GM18858 (cell line): ENCODE measurements at regions not wholly inside any gene's neighbourhood (a gene's known extent, or its start where the extent isn't known, plus 50 kb on each side); places are given as distances from the start of the nearest gene placed in this dataset.

Source experiments
- ATAC-seq: cut with Tn5 transposase; IDR thresholded peaks from one replicate; pipeline ENCODE4 v1.9.1; 2021; ENCODE audit not compliant: unreplicated experiment

DNA sequence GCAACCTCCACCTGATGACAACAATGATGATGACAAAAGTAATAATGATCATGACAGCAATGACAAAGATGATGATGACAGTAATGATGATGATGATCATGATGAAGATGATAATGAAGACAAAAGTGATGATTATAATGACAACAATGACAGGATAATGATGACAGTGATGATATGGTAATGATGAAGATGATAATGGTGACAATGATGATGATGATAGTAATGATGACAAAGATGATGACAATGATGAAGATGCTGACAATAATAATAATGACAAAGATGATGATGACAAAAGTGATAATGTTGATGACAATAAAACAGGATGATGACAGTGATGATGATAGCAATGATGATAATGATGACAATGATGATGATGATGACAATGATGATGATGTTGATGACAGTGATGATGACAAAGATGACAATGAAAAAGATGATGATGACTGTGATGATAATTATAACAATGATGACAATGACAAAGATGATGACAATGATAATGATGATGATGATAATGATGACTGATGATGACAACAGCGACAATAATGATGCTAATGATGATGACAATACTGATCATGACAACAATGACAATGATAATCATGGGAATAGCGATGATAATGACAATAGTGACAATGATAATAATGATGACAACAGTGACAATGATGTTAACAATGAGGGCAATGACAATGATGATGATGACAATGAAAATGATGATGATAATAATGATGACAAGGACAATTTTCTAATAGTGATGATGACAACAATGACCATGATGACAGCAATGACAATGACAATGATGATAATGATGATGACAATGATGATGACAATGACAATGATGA lies 1106.5 kb upstream of the AUTS2 start:
- ATAC-seq = no peak

DNA sequence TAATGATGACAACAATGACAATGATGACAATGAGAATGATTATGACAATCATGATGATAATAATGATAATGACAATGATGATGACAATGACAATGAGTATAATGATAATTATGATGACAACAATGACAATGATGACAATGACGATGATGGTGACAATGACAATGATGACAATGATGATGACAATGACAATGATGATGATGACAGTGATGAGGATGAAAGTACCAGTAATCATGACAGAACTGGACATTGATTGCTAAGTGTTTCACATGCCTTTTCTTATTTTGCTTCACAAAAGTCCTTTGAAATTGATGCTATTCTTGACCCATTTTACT lies 1106.0 kb upstream of the AUTS2 start:
- no peak for ATAC-seq

DNA sequence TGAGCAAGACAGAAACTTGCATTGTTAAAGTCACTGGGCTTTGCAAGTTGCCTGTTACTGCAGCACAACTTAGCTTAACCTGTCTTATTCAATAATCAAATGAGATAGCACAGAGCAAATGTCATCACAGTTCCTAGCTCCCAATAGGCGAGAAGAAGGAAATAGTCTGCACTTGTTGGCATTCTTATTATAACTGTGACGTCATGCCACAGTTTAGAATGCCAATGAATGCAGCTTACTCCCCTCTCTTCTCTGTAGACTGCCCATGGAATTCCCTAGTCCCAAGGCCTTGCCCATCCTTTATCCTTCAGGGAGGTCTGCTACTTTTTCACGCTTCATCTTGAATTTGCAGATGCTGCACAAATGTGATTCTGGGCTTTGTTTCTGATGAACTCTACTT lies 1094.9 kb upstream of the AUTS2 start:
- no peak for ATAC-seq

DNA sequence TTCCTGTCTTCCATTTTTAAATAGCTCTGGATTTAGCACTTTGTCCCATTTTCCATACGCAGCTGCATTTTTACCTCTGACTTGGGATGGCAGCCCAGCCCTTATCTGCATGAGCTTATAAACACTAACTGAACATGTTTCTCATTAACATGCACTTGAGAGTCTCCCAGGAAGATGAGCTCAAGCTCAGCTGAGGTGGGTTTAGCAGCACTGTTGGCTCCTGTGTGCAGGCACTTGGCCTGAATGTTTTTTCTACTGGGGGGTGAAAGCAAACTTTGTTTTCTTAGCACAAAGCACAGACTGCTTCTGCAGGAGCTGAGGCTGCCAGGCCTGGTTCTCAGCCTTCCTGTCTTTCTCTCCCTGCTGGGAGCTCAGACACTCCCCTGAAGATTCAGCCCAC lies 1093.6 kb upstream of the AUTS2 start:
- no peak for ATAC-seq

DNA sequence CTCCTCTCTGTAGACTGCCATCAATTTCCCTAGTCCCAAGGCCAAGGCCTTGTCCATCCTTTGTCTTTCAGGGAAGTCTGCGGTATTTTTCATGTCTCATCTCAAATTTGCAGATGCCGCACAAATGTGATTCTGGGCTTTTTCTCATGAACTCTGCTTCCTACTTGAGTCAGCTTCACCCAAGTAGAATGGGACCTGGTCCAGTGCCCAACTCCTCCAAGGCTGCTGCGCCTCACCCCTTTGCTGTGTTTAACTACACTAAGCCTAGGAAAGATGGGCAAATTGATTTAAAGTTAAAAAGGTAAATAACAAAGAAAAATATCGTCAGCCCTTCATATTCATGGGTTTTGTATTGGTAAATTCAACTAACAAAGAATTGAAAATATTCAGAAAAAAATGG lies 1092.6 kb upstream of the AUTS2 start:
- ATAC-seq = no peak

DNA sequence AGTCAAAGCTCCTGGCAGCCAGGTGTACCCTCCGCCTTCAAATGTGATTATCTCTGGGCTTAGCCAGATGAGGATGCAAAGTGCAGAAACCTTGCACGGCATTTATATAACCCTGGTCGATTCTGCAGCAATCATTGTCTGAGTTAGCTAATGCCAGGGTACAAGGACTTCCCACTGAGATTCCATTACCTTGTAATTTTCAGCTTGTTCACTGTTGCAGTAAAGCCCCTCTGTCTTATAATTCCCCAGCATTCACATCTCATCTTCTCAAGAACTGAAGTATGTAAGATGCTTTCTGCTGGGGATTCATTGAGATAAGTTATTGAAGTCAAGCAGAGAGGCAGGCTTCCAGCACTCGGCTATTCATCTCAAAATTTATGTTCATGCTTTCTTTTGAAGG lies 1090.6 kb upstream of the AUTS2 start:
- ATAC-seq = no peak

DNA sequence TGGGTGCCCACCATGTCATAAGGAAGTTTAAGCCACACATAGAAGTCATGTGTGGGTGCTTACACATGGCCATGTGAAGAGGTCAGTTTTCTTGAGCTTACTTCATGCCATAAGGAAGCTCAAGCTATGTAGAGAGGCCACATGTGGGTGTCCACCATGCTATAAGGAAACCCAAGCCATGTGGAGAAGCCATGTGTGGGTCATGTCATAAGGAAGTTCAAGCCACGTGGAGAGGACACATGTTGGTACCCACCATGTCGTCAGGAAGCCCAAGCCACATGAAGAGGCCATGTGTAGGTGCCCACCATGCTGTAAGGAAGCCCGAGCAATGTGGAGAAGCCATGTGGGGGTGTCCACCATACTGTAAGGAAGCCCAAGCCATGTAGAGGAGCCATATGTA lies 1089.2 kb upstream of the AUTS2 start:
- no peak for ATAC-seq

DNA sequence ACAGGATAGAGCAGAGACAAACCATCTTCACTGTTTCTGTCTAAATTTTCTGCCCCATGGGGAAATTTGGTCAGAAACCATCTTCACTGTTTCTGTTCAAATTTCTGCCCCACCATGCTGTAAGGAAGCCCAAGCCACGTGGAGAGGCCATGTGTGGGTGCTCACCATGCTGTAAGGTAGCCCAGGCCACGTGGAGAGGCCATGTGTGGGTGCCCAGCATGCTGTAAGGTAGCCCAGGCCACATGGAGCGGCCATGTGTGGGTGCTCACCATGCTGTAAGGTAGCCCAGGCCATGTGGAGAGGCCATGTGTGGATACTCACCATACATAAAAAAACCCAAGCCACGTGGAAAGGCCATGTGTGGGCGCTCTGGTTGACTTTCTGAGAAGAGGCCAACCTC lies 1088.7 kb upstream of the AUTS2 start:
- ATAC-seq = no peak

DNA sequence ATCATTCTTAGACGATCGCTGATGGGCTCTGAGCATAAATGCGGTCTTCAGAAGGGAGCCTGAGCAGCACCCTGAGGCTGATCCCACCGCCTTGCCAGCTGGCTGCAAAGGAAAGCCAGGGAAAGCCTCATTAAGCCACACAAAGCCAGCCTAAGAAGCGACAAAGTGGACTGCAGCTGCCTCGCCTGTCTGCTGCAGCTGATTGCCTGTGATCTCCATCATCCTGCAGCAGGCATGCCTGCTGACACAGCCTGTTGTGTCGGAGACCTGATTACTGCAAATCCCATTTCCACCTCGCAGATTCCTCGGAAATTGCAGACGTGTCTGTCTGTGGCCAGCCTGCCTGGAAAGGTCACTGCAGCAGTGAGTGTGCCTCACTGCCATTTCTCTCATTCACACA lies 1087.0 kb upstream of the AUTS2 start:
- no peak for ATAC-seq

DNA sequence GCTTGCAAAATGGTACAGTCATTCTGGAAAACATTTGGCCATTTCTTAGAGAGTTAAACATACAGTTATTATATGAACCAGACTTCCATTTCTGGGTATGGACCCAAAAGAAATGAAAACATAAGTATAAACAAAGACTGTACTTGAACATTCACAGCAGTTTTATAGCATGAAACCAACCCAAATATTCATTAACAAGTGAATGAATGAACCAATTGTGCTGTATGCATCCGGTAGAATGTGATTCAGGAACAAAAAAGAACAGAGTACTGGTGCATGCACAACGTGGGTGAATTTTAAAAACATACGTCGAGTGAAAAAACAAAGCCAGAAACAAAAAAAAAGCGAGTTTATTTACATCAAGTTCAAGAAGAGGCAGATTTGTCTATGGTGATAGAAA lies 1085.8 kb upstream of the AUTS2 start:
- ATAC-seq = no peak

DNA sequence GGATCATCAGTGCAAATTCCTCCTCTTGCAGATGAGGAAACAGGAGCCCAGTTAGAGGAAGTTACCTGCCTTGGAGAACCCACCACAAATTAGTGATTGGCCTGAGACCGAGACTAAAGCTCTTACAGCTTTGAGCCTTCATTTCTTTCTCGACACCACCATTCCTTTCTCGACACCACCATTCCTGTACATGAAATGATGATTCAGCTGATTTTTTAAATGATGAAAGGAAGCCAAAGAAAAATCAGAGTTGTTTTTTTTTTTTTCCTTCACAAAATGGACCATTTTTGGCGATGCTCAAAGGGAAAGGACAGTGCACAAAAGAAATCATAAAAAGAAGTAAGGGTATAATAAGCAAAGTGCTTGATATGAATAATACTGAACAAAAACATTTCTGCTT lies 1080.2 kb upstream of the AUTS2 start:
- no peak for ATAC-seq

DNA sequence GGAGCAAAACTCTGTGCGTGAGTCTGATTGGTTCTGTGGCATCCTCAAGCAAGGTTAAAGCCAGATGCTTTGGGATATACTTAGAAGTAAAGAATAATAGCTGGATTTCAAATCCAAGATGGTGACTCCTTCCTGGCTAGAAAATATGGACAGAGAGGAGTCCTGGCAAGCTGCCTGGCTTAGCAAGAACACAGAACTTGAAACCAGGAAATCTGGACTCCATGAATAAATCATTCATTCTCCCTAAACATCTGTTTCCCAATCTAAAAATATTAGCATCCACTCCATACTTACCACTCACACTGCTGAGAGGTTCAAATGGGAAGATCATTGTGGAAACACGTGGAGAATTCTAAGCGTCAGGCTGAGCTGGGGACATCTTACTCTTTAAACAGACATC lies 1074.1 kb upstream of the AUTS2 start:
- no peak for ATAC-seq

DNA sequence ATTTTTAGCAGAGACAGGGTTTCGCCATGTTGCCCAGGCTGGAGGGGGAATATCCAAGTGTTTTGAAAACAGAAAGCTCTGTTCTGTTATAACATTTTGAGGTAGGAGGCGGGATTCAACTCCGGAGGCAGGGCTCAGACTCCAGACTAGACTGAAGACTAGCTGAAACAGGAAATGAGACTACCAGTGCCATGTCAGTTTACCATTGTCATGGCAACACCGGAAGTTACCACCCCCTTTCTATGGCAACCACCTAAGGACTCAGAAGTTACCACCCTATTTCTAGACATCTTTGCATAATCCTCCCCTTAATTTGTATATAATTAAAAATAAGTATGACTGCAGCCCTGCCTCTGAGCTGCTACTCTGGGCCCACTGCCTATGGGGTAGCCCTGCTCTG lies 1069.1 kb upstream of the AUTS2 start:
- no peak for ATAC-seq

DNA sequence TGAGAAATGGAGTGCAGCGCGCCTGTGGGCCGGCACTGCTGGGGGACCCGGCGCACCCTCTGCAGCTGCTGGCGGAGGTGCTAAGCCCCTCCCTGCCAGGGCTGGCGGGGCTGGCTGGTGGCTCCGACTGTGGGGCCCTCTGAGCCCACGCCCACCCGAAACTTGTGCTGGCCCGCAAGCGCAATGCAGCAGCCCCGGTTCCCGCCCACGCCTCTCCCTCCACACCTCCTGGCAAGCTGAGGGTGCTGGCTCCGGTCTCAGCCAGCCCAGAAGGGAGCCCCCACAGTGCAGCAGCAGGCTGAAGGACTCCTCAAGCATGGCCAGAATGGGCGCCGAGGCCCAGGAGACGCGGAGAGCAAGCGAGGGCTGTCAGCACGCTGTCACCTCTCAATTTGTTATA lies 1063.0 kb upstream of the AUTS2 start:
- no peak for ATAC-seq

DNA sequence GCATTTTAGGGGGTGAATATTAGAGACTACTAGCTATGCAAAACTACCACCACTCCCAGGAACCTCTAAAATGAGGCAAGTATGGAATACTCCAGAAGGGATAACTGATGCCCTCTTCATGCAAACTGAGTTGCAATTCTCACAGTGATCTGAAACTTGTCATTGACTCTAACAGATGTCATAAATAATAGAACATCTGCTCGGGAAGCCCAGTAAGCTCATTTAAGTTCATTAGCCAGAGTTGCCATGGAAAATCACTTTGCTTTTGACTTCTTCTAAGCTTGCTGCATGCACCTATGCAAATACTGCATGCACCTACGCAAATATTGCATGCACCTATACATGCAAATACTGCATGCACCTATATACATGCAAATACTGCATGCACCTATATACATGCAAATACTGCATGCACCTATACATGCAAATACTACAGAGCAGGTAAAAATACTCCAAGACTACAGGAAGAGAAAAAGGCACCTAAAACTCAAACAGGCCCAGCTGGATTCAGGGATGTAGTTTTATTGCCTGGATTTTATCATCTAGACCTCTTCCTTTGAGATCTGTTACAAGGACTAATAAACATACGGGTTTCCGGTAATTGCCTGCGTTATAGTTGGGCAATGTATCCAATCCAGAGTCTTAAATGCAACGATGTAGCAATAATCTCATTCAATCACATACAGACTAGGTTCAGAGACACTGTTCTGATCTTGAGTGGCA lies 1061.1 kb upstream of the AUTS2 start:
- no peak for ATAC-seq

DNA sequence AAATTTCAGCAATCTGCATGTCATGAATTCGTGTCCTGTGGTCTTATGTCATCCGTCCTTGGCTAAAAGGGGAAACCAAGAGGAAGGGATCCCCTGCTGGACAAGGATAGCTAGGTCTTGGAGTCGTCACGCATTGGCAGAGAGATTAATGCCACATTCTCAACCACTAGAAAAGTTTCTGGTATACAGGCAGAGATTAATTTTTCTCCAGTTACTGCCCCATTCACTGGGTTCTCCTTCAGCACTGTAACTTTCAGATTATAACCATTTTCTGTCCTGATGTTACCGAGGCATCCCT lies 1060.6 kb upstream of the AUTS2 start:
- ATAC-seq = no peak

DNA sequence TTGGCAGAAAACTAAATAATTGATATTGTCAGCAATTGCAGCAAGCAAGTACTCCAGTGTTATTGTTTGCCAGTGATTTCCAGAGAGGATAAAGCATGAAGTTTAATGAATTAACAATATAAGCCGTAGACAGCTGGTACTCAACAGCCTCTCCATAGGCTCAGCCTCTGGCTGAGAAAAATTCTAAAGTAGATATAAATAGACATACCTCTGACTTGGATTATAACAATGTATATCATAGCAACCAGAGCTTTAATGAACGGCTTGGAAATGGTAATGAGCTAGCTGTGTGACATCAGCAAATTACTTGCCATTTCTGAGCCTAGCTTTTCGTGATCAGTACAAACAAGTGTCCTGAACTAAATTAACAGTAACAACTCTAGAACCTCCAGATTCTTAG lies 1055.4 kb upstream of the AUTS2 start:
- ATAC-seq = no peak

DNA sequence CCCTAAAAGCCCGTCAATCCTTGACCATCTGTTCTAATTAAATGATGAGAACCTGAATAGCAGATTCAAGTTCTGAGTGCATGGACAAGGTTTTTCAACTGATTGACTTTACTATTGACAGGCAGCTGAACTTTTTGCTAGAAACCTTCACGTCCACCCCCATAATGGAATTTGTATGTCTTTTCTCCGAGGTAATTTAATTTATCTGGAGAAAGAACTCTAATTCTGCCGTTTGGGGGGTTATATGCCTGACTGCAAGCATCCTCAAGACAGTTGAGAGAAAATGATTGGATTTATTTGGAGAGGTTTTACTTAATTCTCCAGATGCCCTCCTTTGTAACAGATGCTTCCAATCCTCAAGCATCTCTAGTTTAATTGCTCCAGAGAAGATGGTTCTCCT lies 1053.4 kb upstream of the AUTS2 start:
- no peak for ATAC-seq

DNA sequence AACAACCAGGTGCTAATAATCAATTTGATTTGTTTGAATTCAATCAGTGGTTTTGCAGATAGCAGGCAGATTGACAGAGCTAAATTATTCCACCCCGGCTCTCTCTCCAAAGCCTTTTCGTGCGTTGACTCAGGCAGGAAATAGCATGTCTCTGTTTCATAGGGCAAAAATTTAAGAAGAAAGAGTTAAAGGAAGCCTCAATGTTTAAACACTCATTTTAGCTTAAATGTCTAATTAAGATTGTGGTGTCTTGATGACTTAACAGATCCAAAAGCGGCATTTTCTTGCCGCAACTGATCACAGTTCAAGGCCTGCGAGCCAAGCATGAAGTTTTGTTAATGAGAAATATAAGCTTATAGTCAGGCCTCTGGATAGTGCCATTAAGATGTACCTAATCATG lies 1051.1 kb upstream of the AUTS2 start:
- ATAC-seq = no peak

DNA sequence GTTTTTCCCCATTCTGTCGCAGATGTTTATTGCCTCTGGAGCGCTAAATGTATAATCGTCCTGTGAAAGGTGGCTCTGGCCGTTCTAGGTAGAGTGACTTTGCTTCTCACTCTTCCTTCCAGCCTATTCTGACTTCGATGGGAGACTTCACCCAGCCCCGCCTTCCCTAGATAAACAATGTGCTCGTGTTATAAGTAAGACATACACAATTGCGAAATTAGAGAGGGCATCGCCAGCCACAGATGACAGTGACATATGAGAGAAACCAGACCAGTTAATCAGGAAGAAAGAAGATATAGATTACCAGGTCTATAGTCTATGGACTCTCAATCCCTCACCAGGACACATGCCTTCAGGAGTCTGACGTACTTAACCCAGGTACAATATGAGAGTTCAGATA lies 1050.5 kb upstream of the AUTS2 start:
- no peak for ATAC-seq

DNA sequence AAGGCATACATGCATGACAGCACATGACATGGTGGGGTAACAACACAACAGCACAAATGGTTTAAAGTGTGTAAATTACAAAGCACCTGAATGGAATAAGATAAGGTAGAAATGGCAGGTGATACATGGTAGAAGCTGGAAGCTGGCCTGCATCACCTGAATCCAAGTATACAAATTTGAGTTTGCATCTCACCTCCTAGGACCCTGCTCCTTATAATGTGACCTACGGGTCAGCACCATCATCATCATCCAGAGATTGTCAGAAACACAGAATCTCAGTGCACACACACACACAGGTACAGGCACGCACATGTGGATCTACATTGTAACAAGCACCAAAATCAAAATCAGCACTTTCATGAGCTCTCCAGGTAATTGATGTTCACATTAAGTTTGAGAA lies 1048.2 kb upstream of the AUTS2 start:
- ATAC-seq = no peak

DNA sequence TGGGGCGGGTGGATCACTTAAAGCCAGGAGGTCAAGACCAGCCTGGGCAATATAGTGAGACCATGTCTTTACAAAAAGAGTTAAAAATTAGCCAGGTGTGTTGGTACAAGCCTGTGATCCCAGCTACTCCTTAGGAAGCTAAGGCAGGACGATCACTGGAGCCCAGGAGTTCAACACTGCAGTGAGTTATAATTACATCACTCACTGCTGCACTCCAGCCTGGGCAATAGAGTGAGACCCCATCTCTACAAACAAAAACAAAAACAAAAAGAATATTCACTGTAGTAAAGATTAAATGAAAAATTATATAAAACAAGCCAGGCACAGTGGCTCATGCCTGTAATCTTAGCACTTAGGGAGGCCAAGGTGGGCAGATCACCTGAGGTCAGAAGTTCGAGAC lies 1047.6 kb upstream of the AUTS2 start:
- ATAC-seq = no peak

DNA sequence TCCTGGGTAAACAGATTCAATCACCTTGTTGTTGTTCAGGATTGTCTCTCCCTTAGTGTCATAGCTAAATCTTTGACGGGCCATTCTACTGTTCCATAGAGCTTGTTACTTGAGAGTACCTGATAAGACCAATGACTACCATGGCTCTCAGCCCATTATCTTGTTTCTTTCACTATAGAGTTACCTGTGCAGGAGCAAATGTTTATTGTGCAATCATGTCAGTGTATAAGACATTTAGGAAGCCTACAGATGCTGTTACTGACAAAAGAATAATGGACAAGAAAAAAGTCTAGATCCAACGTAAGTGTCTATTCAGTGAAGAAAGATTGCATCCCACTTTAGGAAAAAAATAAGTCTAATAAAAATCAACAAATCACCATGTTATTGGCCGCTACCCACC lies 1041.7 kb upstream of the AUTS2 start:
- no peak for ATAC-seq
